Activated CD8-positive, alpha-beta memory T cell treated with anti-CD3 and anti-CD28 coated beads for 4 hours (primary cell): ENCODE measurements at regions not wholly inside any gene's neighbourhood (a gene's known extent, or its start where the extent isn't known, plus 50 kb on each side); places are given as distances from the start of the nearest gene placed in this dataset.
"Not testable (repeated sequence)": the region's sequence is repeated elsewhere in the genome, so short reads cannot be mapped to it uniquely, and the experiment has no call there.

Source experiments
- DNase-seq, 2 donors: peaks; one replicate each; pipeline ENCODE4 v3.0.0-alpha.2; 2020; ENCODE audit warnings: low read depth in 2 of 2

GRCh38 chr3:103169289-103169688, 734.5 kb downstream of the ZPLD1 start:
- DNase-seq = no peak

GRCh38 chr3:103170651-103171050, 735.8 kb downstream of the ZPLD1 start:
- no peak for DNase-seq

GRCh38 chr3:103173940-103174339, 739.1 kb downstream of the ZPLD1 start:
- DNase-seq = no peak

- DNase-seq = no peak
Observed at GRCh38 chr3:103181160-103181559, 746.3 kb downstream of the ZPLD1 start.

GRCh38 chr3:103184772-103185171, 750.0 kb downstream of the ZPLD1 start:
- DNase-seq = no peak

GRCh38 chr3:103189941-103190340, 755.1 kb downstream of the ZPLD1 start:
- no peak for DNase-seq

GRCh38 chr3:103195216-103195615, 760.4 kb downstream of the ZPLD1 start:
- DNase-seq = no peak

- no peak for DNase-seq
Observed at GRCh38 chr3:103203441-103203840, 768.6 kb downstream of the ZPLD1 start.

GRCh38 chr3:103210583-103210982, 775.8 kb downstream of the ZPLD1 start:
- no peak for DNase-seq

- no peak for DNase-seq
Observed at GRCh38 chr3:103218146-103218545, 783.3 kb downstream of the ZPLD1 start.

GRCh38 chr3:103218793-103219192, 784.0 kb downstream of the ZPLD1 start:
- no peak for DNase-seq

GRCh38 chr3:103227651-103228050, 792.8 kb downstream of the ZPLD1 start:
- DNase-seq = no peak

- no peak for DNase-seq
Observed at GRCh38 chr3:103247459-103247858, 812.6 kb downstream of the ZPLD1 start.

GRCh38 chr3:103254827-103255226, 820.0 kb downstream of the ZPLD1 start:
- DNase-seq = not testable (repeated sequence)

GRCh38 chr3:103269287-103269686, 834.5 kb downstream of the ZPLD1 start:
- DNase-seq = no peak

- no peak for DNase-seq
Observed at GRCh38 chr3:103271575-103271974, 836.8 kb downstream of the ZPLD1 start.

- DNase-seq = no peak
Observed at GRCh38 chr3:103295974-103296570, 861.3 kb downstream of the ZPLD1 start.

- DNase-seq = not testable (repeated sequence)
Observed at GRCh38 chr3:103297502-103297901, 862.7 kb downstream of the ZPLD1 start.

- no peak for DNase-seq
Observed at GRCh38 chr3:103306104-103306503, 871.3 kb downstream of the ZPLD1 start.

- no peak for DNase-seq
Observed at GRCh38 chr3:103308921-103309320, 874.1 kb downstream of the ZPLD1 start.

- no peak for DNase-seq
Observed at GRCh38 chr3:103319912-103320311, 885.1 kb downstream of the ZPLD1 start.

GRCh38 chr3:103337179-103337845, 902.5 kb downstream of the ZPLD1 start:
- DNase-seq = no peak

- no peak for DNase-seq
Observed at GRCh38 chr3:103341078-103341606, 906.3 kb downstream of the ZPLD1 start.
